AG04449 (cell line): ENCODE measurements at regions not wholly inside any gene's neighbourhood (a gene's known extent, or its start where the extent isn't known, plus 50 kb on each side); places are given as distances from the start of the nearest gene placed in this dataset.

Source experiments
- CTCF ChIA-PET: fragments of 350-600 bp; formaldehyde crosslinking; extraction: SDS; loops from one replicate; lab custom pipeline; 2021; ENCODE audit warnings: antibody characterized with exemption; lab: Yijun Ruan, JAX
- POLR2A ChIA-PET: fragments of 400-600, 350-600 bp; formaldehyde crosslinking; extraction: SDS; loops from one replicate; lab custom pipeline; 2020; ENCODE audit warnings: antibody characterized with exemption, inconsistent platforms; lab: Yijun Ruan, JAX
- DNase-seq: peaks from one replicate; pipeline ENCODE4 v3.0.0-alpha.2; 2010; ENCODE audit warnings: low read depth, low spot score
- H3K4me3 ChIP-seq: 2 replicates; pipeline ENCODE4 v1.5.1; 2011; ENCODE audit warnings: low read depth, mild to moderate bottlenecking, control low read depth, low read length
- TF ChIP-seq, protein P1 (sequence below): IDR thresholded peaks from one replicate; pipeline ENCODE4 v1.5.1; 2011; ENCODE audit warnings: mild to moderate bottlenecking, moderate library complexity, low read length, control low read depth, inconsistent platforms; ENCODE audit not compliant: insufficient read depth; ENCODE audit errors: missing control alignments

DNA sequence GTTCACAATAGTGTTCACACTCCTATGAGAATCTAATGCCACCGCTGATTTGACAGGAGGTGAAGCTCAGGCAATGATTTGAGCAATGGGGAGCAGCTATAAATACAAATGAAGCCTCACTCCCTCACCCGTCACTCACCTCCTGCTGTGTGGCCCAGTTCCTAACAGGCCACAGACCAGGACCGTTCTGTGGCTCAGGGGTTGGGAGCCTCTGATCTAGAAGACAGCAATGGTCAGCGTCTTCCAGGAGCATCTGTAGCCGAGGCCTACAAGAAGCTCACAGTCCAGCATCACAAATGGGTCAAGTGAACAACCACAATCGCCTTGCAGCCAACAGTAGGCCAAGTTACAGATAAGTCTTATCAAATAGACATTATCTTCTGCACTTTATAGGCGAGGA, 110.0 kb upstream of the SLC66A3 start:
- ChIA-PET POLR2A (no interaction called here), CTCF (interaction anchor here (1.2 kb wide), 1 partner anchor 210 kb away, joined by 3 read pairs; no protein-coding TSS in a partner anchor)
- TF ChIP-seq, protein P1, sequence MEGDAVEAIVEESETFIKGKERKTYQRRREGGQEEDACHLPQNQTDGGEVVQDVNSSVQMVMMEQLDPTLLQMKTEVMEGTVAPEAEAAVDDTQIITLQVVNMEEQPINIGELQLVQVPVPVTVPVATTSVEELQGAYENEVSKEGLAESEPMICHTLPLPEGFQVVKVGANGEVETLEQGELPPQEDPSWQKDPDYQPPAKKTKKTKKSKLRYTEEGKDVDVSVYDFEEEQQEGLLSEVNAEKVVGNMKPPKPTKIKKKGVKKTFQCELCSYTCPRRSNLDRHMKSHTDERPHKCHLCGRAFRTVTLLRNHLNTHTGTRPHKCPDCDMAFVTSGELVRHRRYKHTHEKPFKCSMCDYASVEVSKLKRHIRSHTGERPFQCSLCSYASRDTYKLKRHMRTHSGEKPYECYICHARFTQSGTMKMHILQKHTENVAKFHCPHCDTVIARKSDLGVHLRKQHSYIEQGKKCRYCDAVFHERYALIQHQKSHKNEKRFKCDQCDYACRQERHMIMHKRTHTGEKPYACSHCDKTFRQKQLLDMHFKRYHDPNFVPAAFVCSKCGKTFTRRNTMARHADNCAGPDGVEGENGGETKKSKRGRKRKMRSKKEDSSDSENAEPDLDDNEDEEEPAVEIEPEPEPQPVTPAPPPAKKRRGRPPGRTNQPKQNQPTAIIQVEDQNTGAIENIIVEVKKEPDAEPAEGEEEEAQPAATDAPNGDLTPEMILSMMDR: no peak
- H3K4me3 ChIP-seq: no peak overlapping the region
- no peak for DNase-seq

DNA sequence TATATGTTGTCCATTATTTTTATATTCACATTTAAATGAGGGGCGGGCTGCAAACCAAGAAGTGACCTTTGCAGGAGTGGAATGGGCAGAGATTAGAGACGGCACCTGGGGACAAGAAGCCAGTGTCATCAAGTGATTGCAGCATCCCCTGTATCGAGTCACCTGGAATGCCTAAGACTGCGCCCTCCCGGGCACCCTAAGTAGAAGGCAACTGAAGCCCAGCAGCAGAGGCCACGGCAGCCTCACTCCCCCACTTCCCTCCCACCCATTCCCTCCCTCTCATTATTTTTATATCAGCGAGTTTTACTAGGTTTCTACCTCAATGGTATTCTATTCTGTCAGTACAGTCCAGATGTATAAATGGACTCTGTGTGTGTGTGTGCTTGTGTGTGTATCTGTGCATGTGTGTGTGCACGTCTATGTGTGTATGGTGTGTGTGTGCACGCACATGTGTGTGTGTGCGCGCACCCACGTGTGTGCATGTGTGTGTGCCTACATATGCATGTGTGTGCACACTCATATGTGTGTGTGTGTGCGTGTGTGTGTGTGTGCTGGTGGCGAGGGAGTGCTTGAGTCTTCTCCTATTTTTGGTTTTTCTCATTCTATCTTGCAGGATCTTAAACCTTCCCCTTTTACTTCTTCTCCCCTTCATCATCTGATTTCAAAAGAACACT, 106.8 kb upstream of the SLC66A3 start:
- POLR2A ChIA-PET: no interaction called here
- H3K4me3 ChIP-seq: no peak overlapping the region
- TF ChIP-seq, protein P1: no peak
- no peak for DNase-seq
- CTCF ChIA-PET: no interaction called here

DNA sequence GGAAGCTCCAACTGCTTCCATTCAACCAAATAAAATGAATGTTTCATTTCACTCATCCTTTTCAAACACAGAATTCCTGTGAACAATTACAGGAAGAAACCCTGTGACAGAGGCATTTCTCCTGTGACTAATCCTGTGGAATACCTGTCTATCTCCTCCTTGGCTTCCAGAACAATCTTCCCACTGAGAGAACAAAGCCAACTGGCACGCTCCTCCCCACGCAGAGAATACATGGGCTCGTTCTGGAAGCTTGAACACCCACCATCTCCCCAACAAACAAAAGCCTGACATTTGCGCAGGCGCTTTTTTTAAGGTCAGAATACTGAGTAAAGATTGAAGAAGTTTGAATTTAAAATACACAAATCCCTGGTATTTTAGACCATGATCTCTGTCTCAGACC, 104.7 kb upstream of the SLC66A3 start:
- DNase-seq: no peak
- POLR2A ChIA-PET: no interaction called here
- CTCF ChIA-PET: no interaction called here
- H3K4me3 ChIP-seq: no peak overlapping the region
- TF ChIP-seq, protein P1: no peak

DNA sequence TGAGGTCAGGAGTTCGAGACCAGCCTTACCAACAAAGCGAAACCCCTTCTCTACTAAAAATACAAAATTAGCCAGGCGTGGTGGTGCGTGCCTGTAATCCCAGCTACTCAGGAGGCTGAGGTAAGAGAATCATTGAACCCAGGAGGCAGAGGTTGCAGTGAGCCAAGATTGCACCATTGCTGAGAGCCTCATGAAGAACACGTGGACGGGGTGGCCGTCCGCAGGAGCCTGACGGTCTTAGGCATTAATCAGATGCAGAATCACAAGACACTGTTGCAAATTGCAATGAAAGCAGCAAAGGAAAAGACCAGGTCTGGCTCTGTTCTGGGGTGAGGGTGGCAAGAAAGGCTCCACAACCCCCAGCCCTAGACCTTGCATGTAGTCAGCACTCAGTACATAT, 104.0 kb upstream of the SLC66A3 start:
- TF ChIP-seq, protein P1: no peak
- POLR2A ChIA-PET: no interaction called here
- CTCF ChIA-PET: no interaction called here
- H3K4me3 ChIP-seq: no peak overlapping the region
- no peak for DNase-seq

DNA sequence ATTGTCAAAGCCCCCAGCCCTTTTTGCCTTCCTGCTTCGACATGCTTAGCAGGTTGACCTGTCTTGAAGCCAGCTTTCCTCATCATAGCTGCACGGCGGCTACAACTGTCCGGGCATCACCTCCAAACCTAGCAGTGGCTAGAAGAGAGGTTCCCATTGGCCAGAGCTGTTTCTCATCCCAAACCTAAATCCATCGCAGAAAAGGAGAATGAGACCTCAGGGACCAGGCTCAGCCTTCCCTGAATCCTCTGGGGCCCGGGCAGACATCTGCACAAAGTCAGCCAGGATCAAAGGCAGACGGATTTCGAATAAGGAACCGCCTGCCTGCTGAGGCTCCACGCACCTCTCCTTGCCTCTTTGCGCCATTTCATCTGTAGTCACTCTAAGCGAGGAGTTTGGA, 101.7 kb upstream of the SLC66A3 start:
- CTCF ChIA-PET: no interaction called here
- no peak overlapping the region for H3K4me3 ChIP-seq
- TF ChIP-seq, protein P1: no peak
- POLR2A ChIA-PET: no interaction called here
- DNase-seq: no peak

DNA sequence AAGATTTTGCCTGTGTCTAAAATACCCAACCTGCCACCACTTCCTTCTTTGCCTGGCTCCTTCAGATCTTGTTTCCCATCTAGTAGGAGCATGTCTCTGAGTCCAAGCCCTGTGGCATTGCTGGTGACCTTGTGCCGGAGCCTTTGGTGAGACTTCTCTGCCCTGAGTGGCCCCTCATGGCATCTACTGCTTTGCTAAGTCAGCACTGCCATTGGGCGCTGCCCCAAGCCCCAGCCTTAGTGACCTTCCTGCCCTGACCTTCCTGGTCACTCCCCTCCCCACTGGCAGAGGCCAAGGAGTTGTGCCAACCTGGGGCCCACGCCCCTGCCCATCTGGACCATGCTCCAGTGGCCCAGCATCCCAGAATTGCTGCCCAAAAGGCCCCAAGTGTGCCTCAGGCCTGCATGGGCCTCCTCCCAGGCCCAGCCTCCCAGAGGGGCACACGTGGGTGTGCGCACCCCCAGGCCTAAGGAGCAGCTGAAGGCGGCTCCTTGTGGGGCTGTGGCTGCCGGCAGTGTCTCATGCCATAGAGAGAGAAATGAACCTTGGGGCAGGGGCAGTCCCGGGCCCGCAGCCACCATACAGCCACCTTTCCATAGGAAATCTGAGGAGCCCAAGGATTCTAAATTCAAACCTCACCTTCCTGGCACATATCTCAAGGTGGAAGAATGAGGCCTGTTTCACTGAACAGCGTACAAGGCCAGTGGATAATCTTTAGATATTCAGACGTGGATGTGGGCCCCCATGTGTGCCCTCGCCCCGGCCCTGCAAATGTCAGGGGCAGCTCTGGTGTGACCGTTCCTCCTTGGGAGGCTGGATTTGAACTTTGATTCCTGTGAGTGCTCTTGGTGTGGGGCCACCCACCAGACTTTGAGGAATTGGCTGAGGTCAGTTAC, 100.2 kb upstream of the SLC66A3 start:
- ChIA-PET CTCF (no interaction called here), POLR2A (no interaction called here)
- TF ChIP-seq, protein P1: no peak
- DNase-seq: no peak
- H3K4me3 ChIP-seq: no peak overlapping the region
